Left renal cortex interstitium (tissue), 4 donors: ENCODE measurements at regions not wholly inside any gene's neighbourhood (a gene's known extent, or its start where the extent isn't known, plus 50 kb on each side); places are given as distances from the start of the nearest gene placed in this dataset.

ENCODE experiments used
- DNase-seq, 4 donors: peaks; one replicate each; pipeline ENCODE4 v3.0.0-alpha.2; 2013; ENCODE audit warnings: low read depth in 4 of 4, low spot score in 2 of 4, missing footprints in 1 of 4

DNA sequence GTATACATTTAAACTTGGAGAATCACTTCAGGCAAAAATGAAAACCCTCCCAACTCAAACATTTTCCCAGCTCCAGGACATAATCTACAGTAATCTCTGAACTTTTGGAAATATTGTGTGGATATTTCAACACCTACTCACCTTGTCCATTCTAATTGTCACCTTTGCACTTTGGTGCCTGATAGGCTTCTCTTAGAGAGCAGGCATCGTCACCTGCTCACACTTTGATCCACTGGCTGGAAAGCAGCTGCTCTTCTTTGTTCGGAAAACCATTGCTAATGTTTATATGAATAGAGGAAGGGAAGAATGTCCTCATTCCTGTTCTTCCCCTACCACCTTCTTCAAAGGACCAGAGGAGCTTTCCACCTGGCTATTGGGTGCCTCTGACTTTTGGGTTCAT is 411.2 kb downstream of the FGF9 start:
- DNase-seq = no peak

GRCh38 chr13:22082437-22083100 is 411.7 kb downstream of the FGF9 start:
- DNase-seq = no peak

GRCh38 chr13:22085001-22085400 is 414.1 kb downstream of the FGF9 start:
- DNase-seq = no peak

- DNase-seq = no peak
Observed at GRCh38 chr13:22086597-22087330, 415.9 kb downstream of the FGF9 start.

- no peak for DNase-seq
Observed at GRCh38 chr13:22090106-22090505, 419.2 kb downstream of the FGF9 start.

DNA sequence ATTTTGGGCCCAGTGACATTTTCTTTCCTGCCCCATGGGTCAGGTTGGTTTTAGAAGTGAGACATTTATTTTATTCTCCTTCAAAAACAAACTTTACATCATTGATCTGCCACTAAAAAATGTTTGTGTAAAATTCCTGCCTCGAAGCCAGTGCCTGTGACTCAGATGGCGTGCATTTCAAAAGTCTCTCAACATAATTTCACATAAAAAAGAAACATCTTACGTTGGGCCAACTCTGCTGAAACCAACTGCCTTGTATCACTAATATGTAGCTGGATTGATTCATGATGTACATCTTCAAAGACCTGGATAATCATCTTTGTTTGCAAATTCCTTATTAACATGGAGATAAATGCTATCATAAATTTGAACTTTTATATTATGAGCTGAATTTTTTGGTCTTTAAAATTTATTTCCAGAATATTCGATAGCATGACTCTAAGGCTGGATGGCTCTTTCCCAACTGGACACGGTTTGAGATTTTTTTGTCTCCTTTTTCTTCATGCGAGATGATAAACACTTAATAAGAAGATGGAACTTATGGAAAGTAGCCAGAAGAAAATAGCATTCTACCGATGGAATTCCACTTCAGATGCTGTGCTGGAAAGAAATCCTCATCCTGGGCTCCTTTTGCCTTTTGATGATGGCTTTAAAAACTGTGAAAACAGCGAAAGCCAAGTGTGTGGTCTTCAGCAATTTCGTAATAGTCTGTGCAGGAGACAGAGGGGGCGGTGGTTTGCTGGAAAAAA is 420.5 kb downstream of the FGF9 start:
- DNase-seq = no peak

DNA sequence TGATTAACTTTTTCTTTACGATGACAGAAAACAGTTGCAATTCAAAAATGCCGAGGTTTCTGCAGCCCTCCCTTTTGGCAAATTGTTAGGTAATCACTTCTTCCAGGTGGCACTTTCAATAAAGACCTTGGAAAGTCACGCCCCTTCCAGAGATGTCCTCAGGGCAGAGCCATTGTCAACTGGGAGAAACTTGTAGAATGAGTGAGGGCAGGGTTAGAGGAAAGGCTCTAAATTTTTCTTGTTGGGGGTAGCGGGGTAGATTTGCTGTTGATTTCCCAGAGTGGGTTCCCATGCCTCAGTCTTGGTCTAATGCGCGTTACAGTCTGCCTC is 421.1 kb downstream of the FGF9 start:
- DNase-seq = no peak

DNA sequence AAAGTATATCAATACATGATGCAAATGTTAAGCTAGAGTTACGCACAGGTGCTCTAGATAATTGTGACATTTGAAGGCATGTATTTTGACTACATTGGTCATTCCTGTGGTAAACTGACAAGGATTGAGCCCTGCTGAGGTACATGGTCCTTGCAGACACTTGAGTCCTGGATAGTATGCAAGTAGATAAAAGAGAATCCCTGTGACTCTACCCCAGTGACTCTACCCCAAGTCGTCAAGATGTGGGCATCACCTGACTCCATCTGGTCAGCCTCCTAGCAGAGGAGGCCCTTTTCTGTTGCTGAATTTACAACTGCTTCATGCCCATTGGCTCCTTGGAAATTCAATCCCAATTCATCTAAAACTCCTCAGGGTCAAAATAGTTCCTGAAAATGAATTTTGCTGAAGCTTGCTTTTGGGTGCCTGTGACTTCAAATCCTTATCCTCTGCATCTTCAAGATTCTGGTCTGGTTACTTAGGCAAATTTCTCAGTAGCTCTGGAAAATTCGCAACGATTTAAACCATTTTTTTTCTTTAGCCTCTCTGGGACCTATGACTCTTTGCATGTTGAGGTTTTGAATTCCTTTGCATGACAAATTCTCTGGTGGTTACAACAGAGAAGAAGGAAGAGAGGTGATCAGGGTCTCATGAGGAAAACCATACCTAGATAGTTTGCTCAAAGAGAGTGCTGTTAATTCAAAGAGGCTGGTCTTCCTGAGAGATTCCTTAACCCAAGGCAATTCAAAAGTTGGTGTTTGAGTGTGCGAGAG is 422.1 kb downstream of the FGF9 start:
- no peak for DNase-seq

- DNase-seq = no peak
Observed at GRCh38 chr13:22095794-22096193, 424.9 kb downstream of the FGF9 start.

DNA sequence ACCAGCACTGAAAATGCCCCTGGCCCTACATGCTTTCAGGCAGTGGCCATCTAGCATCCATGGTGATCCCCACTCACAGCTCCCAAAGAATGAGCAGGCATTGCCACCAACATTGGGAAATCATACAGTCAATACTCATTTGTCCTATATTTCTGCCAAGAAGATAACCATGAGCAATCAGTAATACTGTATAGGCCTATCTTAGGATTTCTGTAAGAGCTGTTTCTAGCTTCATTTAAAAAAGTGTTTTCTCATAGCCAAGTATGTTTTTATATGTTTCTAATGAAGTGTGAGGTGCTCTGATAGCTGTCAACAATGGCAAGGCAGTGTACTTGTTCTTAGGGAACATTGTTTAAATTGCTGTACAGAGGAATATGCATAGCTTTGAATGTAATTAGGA is 428.7 kb downstream of the FGF9 start:
- DNase-seq = no peak

DNA sequence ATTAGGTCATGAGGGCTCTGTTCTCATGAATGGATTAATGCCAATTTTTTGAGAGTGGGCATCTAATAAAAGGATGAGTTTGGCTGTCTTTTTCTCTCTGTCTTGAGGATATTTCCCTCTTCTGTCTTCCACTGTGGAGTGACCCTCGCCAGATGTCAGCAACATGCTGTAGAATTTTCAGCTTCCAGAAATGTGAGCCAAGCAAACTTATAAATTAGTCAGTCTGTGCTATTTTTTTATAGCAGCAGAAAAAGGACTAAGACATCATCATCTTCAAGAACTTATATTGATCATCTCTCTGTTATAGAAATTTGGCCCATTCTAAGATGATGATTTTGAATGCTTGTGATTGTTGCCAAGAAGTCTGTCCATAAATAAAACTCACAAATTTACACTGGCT is 431.4 kb downstream of the FGF9 start:
- DNase-seq = no peak

DNA sequence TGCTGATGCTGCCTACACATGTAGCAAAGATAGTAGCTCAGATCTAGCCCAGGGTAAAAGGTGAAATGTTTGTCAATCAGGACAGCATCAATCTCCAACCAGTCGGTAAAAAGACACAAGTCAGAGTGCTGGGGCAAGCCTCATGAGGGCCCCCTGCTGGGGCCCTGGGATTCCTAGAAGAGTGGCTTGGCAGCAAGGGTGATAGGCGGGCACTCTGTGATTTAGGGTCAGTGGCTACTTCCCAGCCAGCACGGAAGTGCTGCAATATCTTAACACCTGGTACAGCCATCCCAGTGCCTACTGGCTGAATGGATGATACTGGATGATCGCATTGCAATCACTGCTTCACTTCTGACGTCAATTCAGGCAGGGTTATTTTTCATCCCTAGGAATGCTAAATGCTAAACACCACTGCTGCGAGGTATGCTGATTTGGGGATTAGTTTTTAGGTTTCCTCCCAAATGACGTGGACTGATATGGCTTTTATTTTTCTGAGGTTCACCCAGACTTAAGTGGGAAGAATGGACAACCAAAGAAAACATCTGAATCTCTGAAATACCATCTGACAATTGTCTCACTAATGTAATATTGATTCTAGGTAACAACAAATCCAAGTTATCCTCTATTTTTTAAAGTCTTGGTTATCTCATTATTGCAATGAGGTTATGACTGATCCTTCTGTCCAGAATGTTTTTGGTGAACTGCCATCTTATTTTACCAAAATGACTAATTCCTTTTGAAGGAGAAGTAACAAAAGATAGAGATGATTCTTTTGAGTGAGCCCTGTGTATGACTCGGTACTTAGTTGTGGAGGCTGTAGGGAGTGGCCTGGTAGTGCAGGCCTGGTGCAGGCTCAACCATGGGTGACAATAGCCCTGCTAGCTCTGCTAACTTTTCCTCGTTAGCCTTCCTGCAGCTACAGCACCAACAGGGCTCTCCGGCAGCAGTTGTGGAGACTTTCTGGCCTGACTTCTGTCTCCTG is 432.5 kb downstream of the FGF9 start:
- DNase-seq = no peak

GRCh38 chr13:22106058-22106457 is 435.2 kb downstream of the FGF9 start:
- no peak for DNase-seq

- DNase-seq = no peak
Observed at GRCh38 chr13:22107549-22107948, 436.7 kb downstream of the FGF9 start.

DNA sequence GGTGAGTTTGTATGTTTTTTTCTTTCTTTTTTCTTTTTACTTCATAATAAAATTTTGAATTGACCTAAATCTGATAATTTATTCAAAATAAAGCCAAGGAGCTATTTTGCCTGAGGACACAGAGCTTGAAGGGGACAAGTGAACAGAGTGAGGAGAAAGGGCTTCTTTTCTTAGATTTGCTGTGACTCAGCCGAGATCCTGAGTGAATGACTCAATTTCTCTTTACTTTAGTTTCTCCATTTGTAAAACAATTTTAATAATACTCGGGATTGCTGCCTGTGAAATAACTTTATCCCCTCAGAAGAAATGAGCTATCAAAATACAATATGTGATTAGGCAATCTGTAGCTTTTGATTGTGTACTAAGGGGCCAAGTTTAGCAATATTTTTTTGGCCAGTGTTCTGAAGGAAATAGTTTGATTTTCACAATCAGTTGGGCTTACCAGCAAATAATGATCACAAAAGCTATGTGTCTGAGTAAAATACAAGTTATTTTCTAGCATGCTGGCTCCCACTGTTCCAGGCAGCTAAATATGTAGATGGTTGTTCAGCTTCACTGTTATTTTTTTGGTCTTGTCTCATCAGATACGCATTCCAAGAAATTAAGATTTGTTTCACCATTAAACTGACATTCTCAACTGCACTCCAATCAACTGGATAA is 437.5 kb downstream of the FGF9 start:
- DNase-seq = no peak

DNA sequence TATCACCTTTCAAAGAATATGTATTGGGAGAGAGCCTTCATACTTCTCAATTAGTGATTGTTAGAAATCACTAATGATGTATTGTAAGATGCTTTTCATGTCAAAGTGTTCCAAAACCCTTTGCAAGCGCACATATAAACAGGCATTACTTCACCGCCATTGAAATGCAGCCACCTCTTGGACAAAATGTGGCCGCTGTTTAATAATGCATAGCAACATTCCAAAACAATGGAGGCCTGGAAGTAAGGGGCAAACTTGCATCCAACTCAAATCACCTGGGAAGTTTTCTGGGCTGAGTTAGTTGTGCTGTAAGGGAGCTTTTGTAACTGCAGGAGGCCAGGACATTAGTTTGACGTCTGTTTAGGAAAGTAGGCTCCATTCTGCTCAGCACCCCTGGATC is 438.1 kb downstream of the FGF9 start:
- no peak for DNase-seq

DNA sequence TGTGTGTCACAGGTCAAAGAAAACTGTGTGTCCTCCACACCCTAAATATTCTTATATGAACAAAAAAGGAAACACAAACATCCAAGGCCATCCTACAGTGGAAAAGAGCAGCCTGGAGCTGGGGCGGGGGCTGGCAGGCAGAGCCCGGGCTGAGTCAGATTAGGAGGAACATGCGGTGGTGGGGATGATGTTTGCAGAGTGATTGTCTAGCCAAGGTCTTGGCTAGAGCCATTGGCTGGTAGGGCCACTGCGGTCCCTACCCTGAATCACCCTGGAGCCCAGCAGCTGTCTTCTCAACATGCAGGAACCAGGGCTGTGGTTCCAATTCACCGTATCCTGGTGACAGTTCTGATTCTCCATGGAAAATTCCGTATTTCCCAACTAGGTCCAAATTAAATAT is 439.5 kb downstream of the FGF9 start:
- no peak for DNase-seq

DNA sequence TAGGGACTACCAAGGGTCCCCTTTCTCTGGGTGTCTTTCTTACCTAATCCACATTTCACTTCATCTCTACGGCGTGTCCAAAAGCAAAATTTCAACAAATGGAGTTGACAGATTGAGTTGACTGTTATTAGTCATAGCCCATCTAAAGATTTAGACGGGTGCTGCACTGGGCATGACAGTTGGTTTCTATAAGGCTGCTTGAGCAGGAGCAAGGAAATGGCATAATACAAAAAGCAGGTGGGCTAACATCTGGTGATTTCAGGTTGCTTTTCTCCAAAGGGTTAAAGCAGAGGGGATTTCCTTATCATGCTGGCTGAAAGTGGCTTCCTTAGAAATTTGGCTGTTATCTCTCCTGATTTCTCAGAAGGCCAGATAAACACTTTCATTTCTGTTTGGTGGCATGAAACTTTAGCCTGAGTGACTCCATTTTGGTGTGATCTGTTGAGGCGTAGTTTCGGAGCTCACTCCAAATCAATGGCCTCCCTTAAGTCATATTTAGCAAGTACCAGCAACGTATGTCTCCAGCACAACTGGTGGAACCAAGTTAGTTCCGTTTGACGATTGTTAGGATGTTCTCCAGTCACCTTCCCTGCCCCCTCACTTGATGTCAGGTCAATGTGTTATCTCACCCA is 440.4 kb downstream of the FGF9 start:
- no peak for DNase-seq

DNA sequence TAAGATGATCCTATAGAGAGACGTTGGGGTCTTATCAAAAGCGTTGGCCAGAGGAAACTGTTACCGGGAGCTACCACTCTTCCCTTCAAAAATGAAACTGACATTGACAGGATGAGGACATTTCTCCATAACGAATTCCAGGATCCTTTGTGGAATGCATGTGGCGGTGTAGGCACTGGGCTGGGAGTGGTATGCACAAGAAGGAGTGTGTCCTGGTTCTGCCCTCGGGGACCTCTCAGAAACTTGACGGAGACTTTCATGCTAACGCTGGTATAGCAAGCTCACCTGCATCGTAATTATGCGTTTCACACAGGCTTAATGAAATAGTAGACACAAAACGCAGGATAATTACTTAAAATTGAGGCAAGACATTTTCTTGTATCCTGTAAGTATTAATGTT is 441.1 kb downstream of the FGF9 start:
- DNase-seq = no peak
